H1 (cell line): ENCODE measurements at regions not wholly inside any gene's neighbourhood (a gene's known extent, or its start where the extent isn't known, plus 50 kb on each side); places are given as distances from the start of the nearest gene placed in this dataset.

Source experiments
- CTCF ChIA-PET: fragments of 300-600 bp; sonication (Branson Sonifier 250); formaldehyde crosslinking; loops from one replicate; lab custom pipeline; 2021; ENCODE audit not compliant: partially characterized antibody; lab: Charles Lee
- POLR2A ChIA-PET: fragments of 300-600 bp; sonication (Branson Sonifier 250); formaldehyde crosslinking; loops from one replicate; lab custom pipeline; 2021; ENCODE audit warnings: inconsistent platforms; ENCODE audit not compliant: partially characterized antibody; lab: Charles Lee
- DNase-seq, 2 experiments: peaks; one replicate each; pipeline versions ENCODE4 v3.0.0 to v3.0.0-alpha.2; 2010 to 2022; ENCODE audit warnings: low spot score in 2 of 2, low read depth in 1 of 2, mixed read lengths in 1 of 2
- FAIRE-seq: peaks from 2 replicates; lab custom pipeline; 2011; peaks lifted over from hg19 to GRCh38; lab: Jason Lieb, UNC
- H2AFZ ChIP-seq: 2 replicates; pipeline ENCODE4 v1.8.1; 2012; ENCODE audit warnings: low read length, inconsistent platforms
- H2AK5ac ChIP-seq: 2 replicates; pipeline ENCODE4 v1.6.1; 2013; ENCODE audit warnings: low read depth, low read length
- H2BK120ac ChIP-seq: replicated peaks from 2 replicates; pipeline ENCODE3; 2013; ENCODE audit warnings: low read depth, low read length, inconsistent platforms
- H2BK12ac ChIP-seq: 2 replicates; pipeline ENCODE4 v1.6.1; 2013; ENCODE audit warnings: low read depth, low read length
- H2BK15ac ChIP-seq: 2 replicates; pipeline ENCODE4 v1.6.1; 2013; ENCODE audit warnings: low read length
- H2BK20ac ChIP-seq: 2 replicates; pipeline ENCODE4 v1.6.1; 2013; ENCODE audit warnings: low read length
- H2BK5ac ChIP-seq: 2 replicates; pipeline ENCODE4 v1.6.1; 2013; ENCODE audit warnings: low read depth, low read length
- H3K14ac ChIP-seq: 2 replicates; pipeline ENCODE4 v1.6.1; 2013; ENCODE audit warnings: inconsistent platforms; ENCODE audit not compliant: insufficient read length
- H3K18ac ChIP-seq: 2 replicates; pipeline ENCODE4 v1.6.1; 2013; ENCODE audit warnings: low read length; ENCODE audit errors: extremely low read depth
- H3K23ac ChIP-seq: 2 replicates; pipeline ENCODE4 v1.6.1; 2013; ENCODE audit warnings: inconsistent platforms; ENCODE audit not compliant: insufficient read length
- H3K23me2 ChIP-seq: 2 replicates; pipeline ENCODE4 v1.6.1; 2013; ENCODE audit warnings: low read depth, low read length
- H3K27ac ChIP-seq: 2 replicates; pipeline ENCODE4 v1.6.1; 2011; ENCODE audit warnings: low read depth, low read length, inconsistent platforms
- H3K27me3 ChIP-seq, 4 experiments: replicated peaks in 1 of 4; 1 replicate in 1 of 4; 2 replicates in 3 of 4; pipeline versions ENCODE4 v1.6.1 to v1.8.1; 2011 to 2013; ENCODE audit warnings: low read length in 3 of 4, mild to moderate bottlenecking in 3 of 4, inconsistent platforms in 2 of 4, mixed read lengths in 2 of 4, moderate library complexity in 1 of 4; ENCODE audit not compliant: control insufficient read depth in 3 of 4, insufficient read depth in 3 of 4; ENCODE audit errors: extremely low read depth in 1 of 4
- H3K36me3 ChIP-seq, 4 experiments: 2 replicates each; pipeline versions ENCODE4 v1.6.1 to v1.8.1; 2011 to 2013; ENCODE audit warnings: mild to moderate bottlenecking in 4 of 4, low read length in 3 of 4, moderate library complexity in 2 of 4, control low read depth in 1 of 4, inconsistent platforms in 1 of 4; ENCODE audit not compliant: insufficient read depth in 4 of 4, control insufficient read depth in 2 of 4
- H3K4ac ChIP-seq: replicated peaks from 2 replicates; pipeline ENCODE3; 2013; ENCODE audit warnings: low read length, low read depth, mixed read lengths, inconsistent platforms; ENCODE audit not compliant: insufficient read length
- H3K4me1 ChIP-seq, 4 experiments: replicated peaks in 1 of 4; 1 replicate in 1 of 4; 2 replicates in 3 of 4; pipeline versions ENCODE4 v1.6.1 to v1.8.1; 2011 to 2013; ENCODE audit warnings: low read length in 3 of 4, inconsistent platforms in 2 of 4, mixed read lengths in 1 of 4; ENCODE audit not compliant: insufficient read depth in 4 of 4, control insufficient read depth in 3 of 4
- H3K4me2 ChIP-seq, 2 experiments: 2 replicates each; pipeline versions ENCODE4 v1.6.1 to v1.8.1; 2011 to 2013; ENCODE audit warnings: low read depth in 2 of 2, low read length in 2 of 2, control low read depth in 1 of 2, inconsistent platforms in 1 of 2, mild to moderate bottlenecking in 1 of 2; ENCODE audit not compliant: insufficient read depth in 1 of 2
- H3K4me3 ChIP-seq, 4 experiments: fragments of 200-600, 300-600 bp in 1 of 4; sonication (generic), shearing (Covaris generic), sonication (Bioruptor Twin) in 1 of 4; 2 replicates each; pipeline versions ENCODE4 v1.5.1 to v1.8.1; 2011 to 2016; ENCODE audit warnings: low read length in 4 of 4, low read depth in 3 of 4, control low read depth in 2 of 4, inconsistent platforms in 2 of 4, mild to moderate bottlenecking in 2 of 4, mixed read lengths in 1 of 4, moderate library complexity in 1 of 4; ENCODE audit not compliant: insufficient read depth in 2 of 4; ENCODE audit errors: extremely low read depth in 1 of 4
- H3K56ac ChIP-seq: replicated peaks from 2 replicates; pipeline ENCODE3; 2013; ENCODE audit warnings: low read depth, mild to moderate bottlenecking, mixed read lengths, low read length, inconsistent platforms; ENCODE audit not compliant: insufficient read length
- H3K79me1 ChIP-seq: 2 replicates; pipeline ENCODE4 v1.6.1; 2013; ENCODE audit warnings: low read depth, low read length, control low read depth
- H3K79me2 ChIP-seq, 2 experiments: 2 replicates each; pipeline versions ENCODE4 v1.6.1 to v1.8.1; 2012 to 2013; ENCODE audit warnings: low read length in 2 of 2, mild to moderate bottlenecking in 2 of 2, inconsistent platforms in 1 of 2; ENCODE audit not compliant: insufficient read depth in 2 of 2, control insufficient read depth in 1 of 2
- H3K9ac ChIP-seq, 4 experiments: replicated peaks in 1 of 4; 1 replicate in 1 of 4; 2 replicates in 3 of 4; pipeline versions ENCODE4 v1.6.1 to v1.8.1; 2011 to 2013; ENCODE audit warnings: low read depth in 3 of 4, low read length in 3 of 4, control low read depth in 2 of 4, mild to moderate bottlenecking in 2 of 4, moderate library complexity in 2 of 4, inconsistent platforms in 1 of 4; ENCODE audit errors: extremely low read depth in 1 of 4
- H3K9me3 ChIP-seq, 2 experiments: 2 replicates each; pipeline versions ENCODE4 v1.6.1 to v1.8.1; 2012 to 2013; ENCODE audit warnings: mild to moderate bottlenecking in 2 of 2, moderate library complexity in 2 of 2, control low read depth in 1 of 2, inconsistent platforms in 1 of 2, low read depth in 1 of 2, low read length in 1 of 2, mixed read lengths in 1 of 2; ENCODE audit not compliant: insufficient read depth in 2 of 2
- H4K20me1 ChIP-seq, 2 experiments: replicated peaks in 1 of 2; 2 replicates each; pipeline versions ENCODE3 to v1.8.1; 2011 to 2013; ENCODE audit warnings: inconsistent platforms in 2 of 2, low read length in 2 of 2, mild to moderate bottlenecking in 1 of 2; ENCODE audit not compliant: insufficient read depth in 2 of 2, control insufficient read depth in 1 of 2
- H4K5ac ChIP-seq: 2 replicates; pipeline ENCODE4 v1.6.1; 2013; ENCODE audit warnings: low read length, low read depth, mixed read lengths, inconsistent platforms; ENCODE audit not compliant: insufficient read length
- H4K8ac ChIP-seq: 2 replicates; pipeline ENCODE4 v1.8.0; 2013; ENCODE audit warnings: mild to moderate bottlenecking, moderate library complexity, low read length, inconsistent platforms; ENCODE audit not compliant: insufficient read depth; ENCODE audit errors: extremely low read depth
- H4K91ac ChIP-seq: replicated peaks from 2 replicates; pipeline ENCODE3; 2013; ENCODE audit warnings: low read length, mixed read lengths, inconsistent platforms; ENCODE audit not compliant: insufficient read length
- ASH2L ChIP-seq: fragments of 200-600, 300-600 bp; sonication (generic); IDR thresholded peaks from one replicate; pipeline ENCODE4 v1.7.1; 2017; ENCODE audit warnings: low read length
- BACH1 ChIP-seq: IDR thresholded peaks from 2 replicates; pipeline ENCODE4 v1.6.1; 2012; ENCODE audit warnings: low read length, improper control_type of control experiment
- CBX8 ChIP-seq: fragments of 300-800, 300-1000 bp; sonication (generic); IDR thresholded peaks from 2 replicates; pipeline ENCODE4 v1.7.1; 2016; ENCODE audit warnings: low read depth, low read length, borderline replicate concordance
- CHD2 ChIP-seq: IDR thresholded peaks from 2 replicates; pipeline ENCODE4 v1.6.1; 2012; ENCODE audit warnings: low read length, improper control_type of control experiment
- FOSL1 ChIP-seq: IDR thresholded peaks from 2 replicates; pipeline ENCODE4 v1.6.1; 2011; ENCODE audit warnings: mild to moderate bottlenecking, low read depth, low read length, moderate library complexity; ENCODE audit not compliant: insufficient read depth
- GABPA ChIP-seq: IDR thresholded peaks from 2 replicates; pipeline ENCODE4 v1.6.1; 2011; ENCODE audit warnings: mild to moderate bottlenecking, low read length, moderate library complexity, borderline replicate concordance; ENCODE audit not compliant: insufficient read depth
- GTF2F1 ChIP-seq: IDR thresholded peaks from 2 replicates; pipeline ENCODE4 v1.6.1; 2012; ENCODE audit warnings: low read depth, low read length, improper control_type of control experiment, borderline replicate concordance
- HDAC2 ChIP-seq, 2 experiments: fragments of 300-600 bp in 1 of 2; sonication (generic) in 1 of 2; IDR thresholded peaks; 2 replicates each; pipeline ENCODE4 v1.6.1; 2011 to 2012; ENCODE audit warnings: low read depth in 2 of 2, low read length in 2 of 2, mild to moderate bottlenecking in 2 of 2, moderate library complexity in 2 of 2, borderline replicate concordance in 1 of 2, inconsistent platforms in 1 of 2
- JUN ChIP-seq: IDR thresholded peaks from 2 replicates; pipeline ENCODE4 v1.6.1; 2011; ENCODE audit warnings: low read depth, mild to moderate bottlenecking, improper control_type of control experiment, low read length
- NANOG ChIP-seq: IDR thresholded peaks from 2 replicates; pipeline ENCODE4 v1.6.1; 2011; ENCODE audit warnings: low read length, low read depth, mild to moderate bottlenecking, inconsistent platforms; ENCODE audit not compliant: insufficient read depth, poor library complexity, severe bottlenecking
- POU5F1 ChIP-seq: IDR thresholded peaks from 2 replicates; pipeline ENCODE4 v1.6.1; 2011; ENCODE audit warnings: low read depth, mild to moderate bottlenecking, low read length, moderate library complexity
- RFX5 ChIP-seq: IDR thresholded peaks from 2 replicates; pipeline ENCODE4 v1.6.1; 2011; ENCODE audit warnings: low read depth, low read length, improper control_type of control experiment, borderline replicate concordance
- RNF2 ChIP-seq: fragments of 200-900, 300-1000 bp; sonication (generic); IDR thresholded peaks from 2 replicates; pipeline ENCODE4 v1.7.1; 2016; ENCODE audit warnings: borderline replicate concordance, low read depth, mild to moderate bottlenecking, antibody characterized with exemption, low read length; ENCODE audit not compliant: poor library complexity, severe bottlenecking; ENCODE audit errors: missing control alignments
- SIN3A ChIP-seq, 2 experiments: IDR thresholded peaks in 1 of 2; conservative IDR thresholded peaks in 1 of 2; 2 replicates each; pipeline ENCODE4 v1.6.1; 2011 to 2012; ENCODE audit warnings: low read length in 2 of 2, improper control_type of control experiment in 1 of 2, low read depth in 1 of 2, mild to moderate bottlenecking in 1 of 2
- SRF ChIP-seq: IDR thresholded peaks from 2 replicates; pipeline ENCODE4 v1.6.1; 2011; ENCODE audit warnings: mild to moderate bottlenecking, low read depth, low read length, moderate library complexity
- WGBS, 2 experiments: shearing (Covaris generic) in 1 of 2; methylation state at CpG; one replicate each; pipeline versions ENCODE4 v1.1.6 to v1.1.7; 2013 to 2015; ENCODE audit warnings: low lambda C conversion rate in 2 of 2, mixed read lengths in 2 of 2, inconsistent platforms in 1 of 2, low coverage in 1 of 2, missing lambda C conversion rate in 1 of 2; ENCODE audit not compliant: insufficient replicate concordance in 2 of 2, insufficient coverage in 1 of 2, insufficient read length in 1 of 2; ENCODE audit errors: extremely low coverage in 1 of 2, missing lambda C conversion rate in 1 of 2; 5-methylcytosine and 5-hydroxymethylcytosine counted together

GRCh38 chr1:98369463-98369862 is 292.1 kb upstream of the SNX7 start:
- DNase-seq (no peak), FAIRE-seq (no peak)
- WGBS, 2 experiments = 95% methylated on average over 1 of the region's 1 CpG; no CpG with 5 or more reads in 1 of the 2 experiments
- no peak overlapping the region for H3K23ac ChIP-seq
- H2BK20ac ChIP-seq = no peak overlapping the region
- no peak overlapping the region for H4K8ac ChIP-seq
- ChIA-PET CTCF (no interaction called here), POLR2A (no interaction called here)
- H3K36me3 ChIP-seq = no peaks in the 10 kb centered on the region
- H3K27ac ChIP-seq = no peak overlapping the region
- no peak overlapping the region for H2BK12ac ChIP-seq
- H3K4me3 ChIP-seq = no peak overlapping the region
- H3K14ac ChIP-seq = no peak overlapping the region
- H3K79me1 ChIP-seq = no peaks in the 10 kb centered on the region
- H3K9ac ChIP-seq = no peak overlapping the region
- H4K20me1 ChIP-seq = no peaks in the 10 kb centered on the region
- H3K4me2 ChIP-seq = no peak overlapping the region
- H3K23me2 ChIP-seq = no peaks in the 10 kb centered on the region
- no peak overlapping the region for H4K91ac ChIP-seq
- no peak overlapping the region for H2AK5ac ChIP-seq
- no peaks in the 10 kb centered on the region for H3K27me3 ChIP-seq
- H3K18ac ChIP-seq = no peak overlapping the region
- H3K56ac ChIP-seq = no peak overlapping the region
- no peaks in the 10 kb centered on the region for H3K79me2 ChIP-seq
- H2BK15ac ChIP-seq = no peak overlapping the region
- no peak overlapping the region for H4K5ac ChIP-seq
- H2BK5ac ChIP-seq = no peak overlapping the region
- H3K4ac ChIP-seq = no peak overlapping the region
- H3K4me1 ChIP-seq = no peaks in the 10 kb centered on the region
- H2AFZ ChIP-seq = no peak overlapping the region
- H3K9me3 ChIP-seq = no peaks in the 10 kb centered on the region
- H2BK120ac ChIP-seq = no peak overlapping the region
- TF ChIP-seq JUN (no peak), CHD2 (no peak), SIN3A (conservative IDR thresholded peaks at IDR 0.05 in 1 of 2, IDR thresholded peaks at IDR 0.05 in 1 of 2; ENCODE audit: low read depth in 1 of 2, low read length in 2 of 2) (no peak), NANOG (no peak), POU5F1 (no peak), ASH2L (no peak), BACH1 (no peak), HDAC2 (IDR thresholded peaks at IDR 0.05; ENCODE audit: borderline replicate concordance in 1 of 2, low read depth in 2 of 2, low read length in 2 of 2) (no peak), GABPA (no peak), RFX5 (no peak), FOSL1 (no peak), GTF2F1 (no peak), CBX8 (no peak), SRF (no peak), RNF2 (no peak)
